H1 (cell line): ENCODE measurements at regions not wholly inside any gene's neighbourhood (a gene's known extent, or its start where the extent isn't known, plus 50 kb on each side); places are given as distances from the start of the nearest gene placed in this dataset.

ENCODE experiments used
- CTCF ChIA-PET: fragments of 300-600 bp; sonication (Branson Sonifier 250); formaldehyde crosslinking; loops from one replicate; lab custom pipeline; 2021; ENCODE audit not compliant: partially characterized antibody; lab: Charles Lee
- POLR2A ChIA-PET: fragments of 300-600 bp; sonication (Branson Sonifier 250); formaldehyde crosslinking; loops from one replicate; lab custom pipeline; 2021; ENCODE audit warnings: inconsistent platforms; ENCODE audit not compliant: partially characterized antibody; lab: Charles Lee
- DNase-seq, 2 experiments: peaks; one replicate each; pipeline versions ENCODE4 v3.0.0 to v3.0.0-alpha.2; 2010 to 2022; ENCODE audit warnings: low spot score in 2 of 2, low read depth in 1 of 2, mixed read lengths in 1 of 2
- FAIRE-seq: peaks from 2 replicates; lab custom pipeline; 2011; peaks lifted over from hg19 to GRCh38; lab: Jason Lieb, UNC
- H2AFZ ChIP-seq: 2 replicates; pipeline ENCODE4 v1.8.1; 2012; ENCODE audit warnings: low read length, inconsistent platforms
- H2AK5ac ChIP-seq: 2 replicates; pipeline ENCODE4 v1.6.1; 2013; ENCODE audit warnings: low read depth, low read length
- H2BK120ac ChIP-seq: replicated peaks from 2 replicates; pipeline ENCODE3; 2013; ENCODE audit warnings: low read depth, low read length, inconsistent platforms
- H2BK12ac ChIP-seq: 2 replicates; pipeline ENCODE4 v1.6.1; 2013; ENCODE audit warnings: low read depth, low read length
- H2BK15ac ChIP-seq: 2 replicates; pipeline ENCODE4 v1.6.1; 2013; ENCODE audit warnings: low read length
- H2BK20ac ChIP-seq: 2 replicates; pipeline ENCODE4 v1.6.1; 2013; ENCODE audit warnings: low read length
- H2BK5ac ChIP-seq: 2 replicates; pipeline ENCODE4 v1.6.1; 2013; ENCODE audit warnings: low read depth, low read length
- H3K14ac ChIP-seq: 2 replicates; pipeline ENCODE4 v1.6.1; 2013; ENCODE audit warnings: inconsistent platforms; ENCODE audit not compliant: insufficient read length
- H3K18ac ChIP-seq: 2 replicates; pipeline ENCODE4 v1.6.1; 2013; ENCODE audit warnings: low read length; ENCODE audit errors: extremely low read depth
- H3K23ac ChIP-seq: 2 replicates; pipeline ENCODE4 v1.6.1; 2013; ENCODE audit warnings: inconsistent platforms; ENCODE audit not compliant: insufficient read length
- H3K23me2 ChIP-seq: 2 replicates; pipeline ENCODE4 v1.6.1; 2013; ENCODE audit warnings: low read depth, low read length
- H3K27ac ChIP-seq: 2 replicates; pipeline ENCODE4 v1.6.1; 2011; ENCODE audit warnings: low read depth, low read length, inconsistent platforms
- H3K27me3 ChIP-seq, 4 experiments: replicated peaks in 1 of 4; 1 replicate in 1 of 4; 2 replicates in 3 of 4; pipeline versions ENCODE4 v1.6.1 to v1.8.1; 2011 to 2013; ENCODE audit warnings: low read length in 3 of 4, mild to moderate bottlenecking in 3 of 4, inconsistent platforms in 2 of 4, mixed read lengths in 2 of 4, moderate library complexity in 1 of 4; ENCODE audit not compliant: control insufficient read depth in 3 of 4, insufficient read depth in 3 of 4; ENCODE audit errors: extremely low read depth in 1 of 4
- H3K36me3 ChIP-seq, 4 experiments: 2 replicates each; pipeline versions ENCODE4 v1.6.1 to v1.8.1; 2011 to 2013; ENCODE audit warnings: mild to moderate bottlenecking in 4 of 4, low read length in 3 of 4, moderate library complexity in 2 of 4, control low read depth in 1 of 4, inconsistent platforms in 1 of 4; ENCODE audit not compliant: insufficient read depth in 4 of 4, control insufficient read depth in 2 of 4
- H3K4ac ChIP-seq: replicated peaks from 2 replicates; pipeline ENCODE3; 2013; ENCODE audit warnings: low read length, low read depth, mixed read lengths, inconsistent platforms; ENCODE audit not compliant: insufficient read length
- H3K4me1 ChIP-seq, 4 experiments: replicated peaks in 1 of 4; 1 replicate in 1 of 4; 2 replicates in 3 of 4; pipeline versions ENCODE4 v1.6.1 to v1.8.1; 2011 to 2013; ENCODE audit warnings: low read length in 3 of 4, inconsistent platforms in 2 of 4, mixed read lengths in 1 of 4; ENCODE audit not compliant: insufficient read depth in 4 of 4, control insufficient read depth in 3 of 4
- H3K4me2 ChIP-seq, 2 experiments: 2 replicates each; pipeline versions ENCODE4 v1.6.1 to v1.8.1; 2011 to 2013; ENCODE audit warnings: low read depth in 2 of 2, low read length in 2 of 2, control low read depth in 1 of 2, inconsistent platforms in 1 of 2, mild to moderate bottlenecking in 1 of 2; ENCODE audit not compliant: insufficient read depth in 1 of 2
- H3K4me3 ChIP-seq, 4 experiments: fragments of 200-600, 300-600 bp in 1 of 4; sonication (generic), shearing (Covaris generic), sonication (Bioruptor Twin) in 1 of 4; 2 replicates each; pipeline versions ENCODE4 v1.5.1 to v1.8.1; 2011 to 2016; ENCODE audit warnings: low read length in 4 of 4, low read depth in 3 of 4, control low read depth in 2 of 4, inconsistent platforms in 2 of 4, mild to moderate bottlenecking in 2 of 4, mixed read lengths in 1 of 4, moderate library complexity in 1 of 4; ENCODE audit not compliant: insufficient read depth in 2 of 4; ENCODE audit errors: extremely low read depth in 1 of 4
- H3K56ac ChIP-seq: replicated peaks from 2 replicates; pipeline ENCODE3; 2013; ENCODE audit warnings: low read depth, mild to moderate bottlenecking, mixed read lengths, low read length, inconsistent platforms; ENCODE audit not compliant: insufficient read length
- H3K79me1 ChIP-seq: 2 replicates; pipeline ENCODE4 v1.6.1; 2013; ENCODE audit warnings: low read depth, low read length, control low read depth
- H3K79me2 ChIP-seq, 2 experiments: 2 replicates each; pipeline versions ENCODE4 v1.6.1 to v1.8.1; 2012 to 2013; ENCODE audit warnings: low read length in 2 of 2, mild to moderate bottlenecking in 2 of 2, inconsistent platforms in 1 of 2; ENCODE audit not compliant: insufficient read depth in 2 of 2, control insufficient read depth in 1 of 2
- H3K9ac ChIP-seq, 4 experiments: replicated peaks in 1 of 4; 1 replicate in 1 of 4; 2 replicates in 3 of 4; pipeline versions ENCODE4 v1.6.1 to v1.8.1; 2011 to 2013; ENCODE audit warnings: low read depth in 3 of 4, low read length in 3 of 4, control low read depth in 2 of 4, mild to moderate bottlenecking in 2 of 4, moderate library complexity in 2 of 4, inconsistent platforms in 1 of 4; ENCODE audit errors: extremely low read depth in 1 of 4
- H3K9me3 ChIP-seq, 2 experiments: 2 replicates each; pipeline versions ENCODE4 v1.6.1 to v1.8.1; 2012 to 2013; ENCODE audit warnings: mild to moderate bottlenecking in 2 of 2, moderate library complexity in 2 of 2, control low read depth in 1 of 2, inconsistent platforms in 1 of 2, low read depth in 1 of 2, low read length in 1 of 2, mixed read lengths in 1 of 2; ENCODE audit not compliant: insufficient read depth in 2 of 2
- H4K20me1 ChIP-seq, 2 experiments: replicated peaks in 1 of 2; 2 replicates each; pipeline versions ENCODE3 to v1.8.1; 2011 to 2013; ENCODE audit warnings: inconsistent platforms in 2 of 2, low read length in 2 of 2, mild to moderate bottlenecking in 1 of 2; ENCODE audit not compliant: insufficient read depth in 2 of 2, control insufficient read depth in 1 of 2
- H4K5ac ChIP-seq: 2 replicates; pipeline ENCODE4 v1.6.1; 2013; ENCODE audit warnings: low read length, low read depth, mixed read lengths, inconsistent platforms; ENCODE audit not compliant: insufficient read length
- H4K8ac ChIP-seq: 2 replicates; pipeline ENCODE4 v1.8.0; 2013; ENCODE audit warnings: mild to moderate bottlenecking, moderate library complexity, low read length, inconsistent platforms; ENCODE audit not compliant: insufficient read depth; ENCODE audit errors: extremely low read depth
- H4K91ac ChIP-seq: replicated peaks from 2 replicates; pipeline ENCODE3; 2013; ENCODE audit warnings: low read length, mixed read lengths, inconsistent platforms; ENCODE audit not compliant: insufficient read length
- CBX8 ChIP-seq: fragments of 300-800, 300-1000 bp; sonication (generic); IDR thresholded peaks from 2 replicates; pipeline ENCODE4 v1.7.1; 2016; ENCODE audit warnings: low read depth, low read length, borderline replicate concordance
- CHD2 ChIP-seq: IDR thresholded peaks from 2 replicates; pipeline ENCODE4 v1.6.1; 2012; ENCODE audit warnings: low read length, improper control_type of control experiment
- GTF2F1 ChIP-seq: IDR thresholded peaks from 2 replicates; pipeline ENCODE4 v1.6.1; 2012; ENCODE audit warnings: low read depth, low read length, improper control_type of control experiment, borderline replicate concordance
- HDAC6 ChIP-seq: IDR thresholded peaks from one replicate; pipeline ENCODE4 v1.7.1; 2012; ENCODE audit warnings: low read depth, mild to moderate bottlenecking, inconsistent platforms, low read length, moderate library complexity
- JUN ChIP-seq: IDR thresholded peaks from 2 replicates; pipeline ENCODE4 v1.6.1; 2011; ENCODE audit warnings: low read depth, mild to moderate bottlenecking, improper control_type of control experiment, low read length
- JUND ChIP-seq: IDR thresholded peaks from 2 replicates; pipeline ENCODE4 v1.6.1; 2011; ENCODE audit warnings: mild to moderate bottlenecking, improper control_type of control experiment, low read length
- KDM5A ChIP-seq: fragments of 200-600 bp; IDR thresholded peaks from 2 replicates; pipeline ENCODE4 v1.7.1; 2012; ENCODE audit warnings: mild to moderate bottlenecking, low read length, inconsistent platforms, mixed read lengths
- POU5F1 ChIP-seq: IDR thresholded peaks from 2 replicates; pipeline ENCODE4 v1.6.1; 2011; ENCODE audit warnings: low read depth, mild to moderate bottlenecking, low read length, moderate library complexity
- SIRT6 ChIP-seq: IDR thresholded peaks from one replicate; pipeline ENCODE4 v1.7.1; 2012; ENCODE audit warnings: low read length, inconsistent platforms
- TBP ChIP-seq: IDR thresholded peaks from 2 replicates; pipeline ENCODE4 v1.6.1; 2011; ENCODE audit warnings: low read depth, low read length, improper control_type of control experiment
- TCF12 ChIP-seq: IDR thresholded peaks from 2 replicates; pipeline ENCODE4 v1.6.1; 2011; ENCODE audit warnings: low read depth, mild to moderate bottlenecking, low read length
- USF2 ChIP-seq: IDR thresholded peaks from 2 replicates; pipeline ENCODE4 v1.6.1; 2011; ENCODE audit warnings: low read length, improper control_type of control experiment
- YY1 ChIP-seq: IDR thresholded peaks from 2 replicates; pipeline ENCODE4 v1.6.1; 2011; ENCODE audit warnings: low read depth, mild to moderate bottlenecking, low read length
- ZNF274 ChIP-seq: IDR thresholded peaks from 2 replicates; pipeline ENCODE4 v1.7.0; 2012; ENCODE audit warnings: low read length, borderline replicate concordance; ENCODE audit errors: extremely low read depth
- WGBS, 2 experiments: shearing (Covaris generic) in 1 of 2; methylation state at CpG; one replicate each; pipeline versions ENCODE4 v1.1.6 to v1.1.7; 2013 to 2015; ENCODE audit warnings: low lambda C conversion rate in 2 of 2, mixed read lengths in 2 of 2, inconsistent platforms in 1 of 2, low coverage in 1 of 2, missing lambda C conversion rate in 1 of 2; ENCODE audit not compliant: insufficient replicate concordance in 2 of 2, insufficient coverage in 1 of 2, insufficient read length in 1 of 2; ENCODE audit errors: extremely low coverage in 1 of 2, missing lambda C conversion rate in 1 of 2; 5-methylcytosine and 5-hydroxymethylcytosine counted together

GRCh38 chr1:115448282-115449044 lies 110.4 kb upstream of the NGF start:
- no peak overlapping the region for H3K4me2 ChIP-seq
- H2BK120ac ChIP-seq = no peak overlapping the region
- H2BK5ac ChIP-seq = no peak overlapping the region
- H3K4ac ChIP-seq = no peak overlapping the region
- H3K56ac ChIP-seq = no peak overlapping the region
- CTCF ChIA-PET = interaction anchor here (1.3 kb wide), 1 partner anchor 21 kb away, joined by 9 read pairs; no protein-coding TSS in a partner anchor
- 93% methylated on average over 5 of the region's 5 CpGs; no CpG with 5 or more reads in 1 of the 2 experiments for WGBS, 2 experiments
- H3K4me3 ChIP-seq = no peak overlapping the region
- H3K23me2 ChIP-seq = no peaks in the 10 kb centered on the region
- H3K9ac ChIP-seq = no peak overlapping the region
- no peak overlapping the region for H2BK12ac ChIP-seq
- no peak overlapping the region for H3K18ac ChIP-seq
- H2AK5ac ChIP-seq = no peak overlapping the region
- H3K79me2 ChIP-seq = no peaks in the 10 kb centered on the region
- FAIRE-seq (no peak), DNase-seq (no peak)
- H4K5ac ChIP-seq = no peak overlapping the region
- H4K20me1 ChIP-seq = no peaks in the 10 kb centered on the region
- H2BK20ac ChIP-seq = no peak overlapping the region
- no peaks in the 10 kb centered on the region for H3K27me3 ChIP-seq
- no peaks in the 10 kb centered on the region for H3K9me3 ChIP-seq
- H2AFZ ChIP-seq = no peak overlapping the region
- no peaks in the 10 kb centered on the region for H3K36me3 ChIP-seq
- POLR2A ChIA-PET = no interaction called here
- H3K23ac ChIP-seq = no peak overlapping the region
- H3K27ac ChIP-seq = no peak overlapping the region
- no peaks in the 10 kb centered on the region for H3K4me1 ChIP-seq
- H2BK15ac ChIP-seq = no peak overlapping the region
- no peak overlapping the region for H3K14ac ChIP-seq
- no peaks in the 10 kb centered on the region for H3K79me1 ChIP-seq
- H4K8ac ChIP-seq = no peak overlapping the region
- H4K91ac ChIP-seq = no peak overlapping the region
- TF ChIP-seq KDM5A (no peak), HDAC6 (no peak), JUN (no peak), POU5F1 (no peak), GTF2F1 (no peak), SIRT6 (no peak), USF2 (no peak), TBP (no peak), CBX8 (no peak), ZNF274 (no peak), CHD2 (no peak), TCF12 (no peak), YY1 (no peak), JUND (no peak)
